ENCODE measurements at regions not wholly inside any gene's neighbourhood (a gene's known extent, or its start where the extent isn't known, plus 50 kb on each side); places are given as distances from the start of the nearest gene placed in this dataset.
"Not testable (repeated sequence)": the region's sequence is repeated elsewhere in the genome, so short reads cannot be mapped to it uniquely, and the experiment has no call there.

- Histone ChIP-seq H3K9me3 (ENCODE audit: control insufficient read depth, insufficient read depth, low read depth, low read length) (peaks cover 96% of the 10 kb centered on the region), H3K4me1 (ENCODE audit: control insufficient read depth, insufficient read depth, low read length) (no peaks in the 10 kb centered on the region), H3K27me3 (ENCODE audit: control insufficient read depth, insufficient read depth, low read length) (no peaks in the 10 kb centered on the region), H3K36me3 (ENCODE audit: control insufficient read depth, insufficient read depth, low read length) (no peaks in the 10 kb centered on the region), H3K9ac (ENCODE audit: low read length) (no peak overlapping the region), H3K4me3 (ENCODE audit: low read depth, low read length) (no peak overlapping the region), H3K27ac (ENCODE audit: low read depth, low read length) (no peak overlapping the region)
Observed at GRCh38 chr7:63045575-63045974, 953.1 kb upstream of the ZNF722 start.

- H3K27me3 ChIP-seq (ENCODE audit: control insufficient read depth, insufficient read depth, low read length) = no peaks in the 10 kb centered on the region
- H3K4me1 ChIP-seq (ENCODE audit: control insufficient read depth, insufficient read depth, low read length) = no peaks in the 10 kb centered on the region
- H3K27ac ChIP-seq (ENCODE audit: low read depth, low read length) = no peak overlapping the region
- H3K9me3 ChIP-seq (ENCODE audit: control insufficient read depth, insufficient read depth, low read depth, low read length) = peaks cover 94% of the 10 kb centered on the region
- no peak overlapping the region for H3K4me3 ChIP-seq (ENCODE audit: low read depth, low read length)
- no peak overlapping the region for H3K9ac ChIP-seq (ENCODE audit: low read length)
- H3K36me3 ChIP-seq (ENCODE audit: control insufficient read depth, insufficient read depth, low read length) = no peaks in the 10 kb centered on the region
Observed at GRCh38 chr7:63046612-63047011, 952.0 kb upstream of the ZNF722 start.

- no peaks in the 10 kb centered on the region for H3K4me1 ChIP-seq (ENCODE audit: control insufficient read depth, insufficient read depth, low read length)
- H3K36me3 ChIP-seq (ENCODE audit: control insufficient read depth, insufficient read depth, low read length) = no peaks in the 10 kb centered on the region
- H3K9me3 ChIP-seq (ENCODE audit: control insufficient read depth, insufficient read depth, low read depth, low read length) = peaks cover 94% of the 10 kb centered on the region
- H3K27me3 ChIP-seq (ENCODE audit: control insufficient read depth, insufficient read depth, low read length) = no peaks in the 10 kb centered on the region
- no peak overlapping the region for H3K27ac ChIP-seq (ENCODE audit: low read depth, low read length)
- no peak overlapping the region for H3K4me3 ChIP-seq (ENCODE audit: low read depth, low read length)
- H3K9ac ChIP-seq (ENCODE audit: low read length) = no peak overlapping the region
Observed at GRCh38 chr7:63047061-63047460, 951.6 kb upstream of the ZNF722 start.

GRCh38 chr7:63047546-63047945 lies 951.1 kb upstream of the ZNF722 start:
- peaks cover 92% of the 10 kb centered on the region for H3K9me3 ChIP-seq (ENCODE audit: control insufficient read depth, insufficient read depth, low read depth, low read length)
- H3K4me1 ChIP-seq (ENCODE audit: control insufficient read depth, insufficient read depth, low read length) = no peaks in the 10 kb centered on the region
- H3K36me3 ChIP-seq (ENCODE audit: control insufficient read depth, insufficient read depth, low read length) = no peaks in the 10 kb centered on the region
- no peak overlapping the region for H3K9ac ChIP-seq (ENCODE audit: low read length)
- H3K27me3 ChIP-seq (ENCODE audit: control insufficient read depth, insufficient read depth, low read length) = no peaks in the 10 kb centered on the region
- H3K27ac ChIP-seq (ENCODE audit: low read depth, low read length) = no peak overlapping the region
- H3K4me3 ChIP-seq (ENCODE audit: low read depth, low read length) = no peak overlapping the region

- Histone ChIP-seq H3K9me3 (ENCODE audit: control insufficient read depth, insufficient read depth, low read depth, low read length) (peaks cover 85% of the 10 kb centered on the region), H3K36me3 (ENCODE audit: control insufficient read depth, insufficient read depth, low read length) (no peaks in the 10 kb centered on the region)
Observed at GRCh38 chr7:63054191-63054661, 944.4 kb upstream of the ZNF722 start.

GRCh38 chr7:63057265-63057664 lies 941.4 kb upstream of the ZNF722 start:
- Histone ChIP-seq H3K9me3 (ENCODE audit: control insufficient read depth, insufficient read depth, low read depth, low read length) (peaks cover 68% of the 10 kb centered on the region), H3K36me3 (ENCODE audit: control insufficient read depth, insufficient read depth, low read length) (no peaks in the 10 kb centered on the region), H3K4me3 (ENCODE audit: low read depth, low read length) (no peak overlapping the region), H3K27ac (ENCODE audit: low read depth, low read length) (no peak overlapping the region), H3K27me3 (ENCODE audit: control insufficient read depth, insufficient read depth, low read length) (no peaks in the 10 kb centered on the region), H3K4me1 (ENCODE audit: control insufficient read depth, insufficient read depth, low read length) (no peaks in the 10 kb centered on the region), H3K9ac (ENCODE audit: low read length) (no peak overlapping the region)

More at GRCh38 chr7:63054191-63054661, 944.4 kb upstream of the ZNF722 start:
- H3K4me3 ChIP-seq (ENCODE audit: low read depth, low read length) = no peak overlapping the region
- no peak overlapping the region for H3K9ac ChIP-seq (ENCODE audit: low read length)
- H3K27me3 ChIP-seq (ENCODE audit: control insufficient read depth, insufficient read depth, low read length) = no peaks in the 10 kb centered on the region
- H3K4me1 ChIP-seq (ENCODE audit: control insufficient read depth, insufficient read depth, low read length) = no peaks in the 10 kb centered on the region
- no peak overlapping the region for H3K27ac ChIP-seq (ENCODE audit: low read depth, low read length)

GRCh38 chr7:63060701-63061100 lies 937.9 kb upstream of the ZNF722 start:
- not testable (repeated sequence) for H3K4me1 ChIP-seq (ENCODE audit: control insufficient read depth, insufficient read depth, low read length); H3K4me3 ChIP-seq (ENCODE audit: low read depth, low read length); H3K9ac ChIP-seq (ENCODE audit: low read length); H3K27ac ChIP-seq (ENCODE audit: low read depth, low read length); H3K27me3 ChIP-seq (ENCODE audit: control insufficient read depth, insufficient read depth, low read length); H3K36me3 ChIP-seq (ENCODE audit: control insufficient read depth, insufficient read depth, low read length)
- peaks cover 51% of the 10 kb centered on the region for H3K9me3 ChIP-seq (ENCODE audit: control insufficient read depth, insufficient read depth, low read depth, low read length)

GRCh38 chr7:63065684-63066083 lies 933.0 kb upstream of the ZNF722 start:
- H3K9me3 ChIP-seq (ENCODE audit: control insufficient read depth, insufficient read depth, low read depth, low read length) = peaks cover 48% of the 10 kb centered on the region
- no peak overlapping the region for H3K9ac ChIP-seq (ENCODE audit: low read length)
- H3K4me1 ChIP-seq (ENCODE audit: control insufficient read depth, insufficient read depth, low read length) = no peaks in the 10 kb centered on the region
- no peaks in the 10 kb centered on the region for H3K27me3 ChIP-seq (ENCODE audit: control insufficient read depth, insufficient read depth, low read length)
- H3K4me3 ChIP-seq (ENCODE audit: low read depth, low read length) = no peak overlapping the region
- H3K27ac ChIP-seq (ENCODE audit: low read depth, low read length) = no peak overlapping the region
- H3K36me3 ChIP-seq (ENCODE audit: control insufficient read depth, insufficient read depth, low read length) = no peaks in the 10 kb centered on the region

- H3K4me3 ChIP-seq (ENCODE audit: low read depth, low read length); H3K36me3 ChIP-seq (ENCODE audit: control insufficient read depth, insufficient read depth, low read length); H3K4me1 ChIP-seq (ENCODE audit: control insufficient read depth, insufficient read depth, low read length); H3K9ac ChIP-seq (ENCODE audit: low read length); H3K27me3 ChIP-seq (ENCODE audit: control insufficient read depth, insufficient read depth, low read length); H3K27ac ChIP-seq (ENCODE audit: low read depth, low read length): not testable (repeated sequence)
- peaks cover 54% of the 10 kb centered on the region for H3K9me3 ChIP-seq (ENCODE audit: control insufficient read depth, insufficient read depth, low read depth, low read length)
Observed at GRCh38 chr7:63066235-63066634, 932.4 kb upstream of the ZNF722 start.

GRCh38 chr7:63067897-63068585 lies 930.6 kb upstream of the ZNF722 start:
- Histone ChIP-seq H3K27ac (ENCODE audit: low read depth, low read length) (no peak overlapping the region), H3K36me3 (ENCODE audit: control insufficient read depth, insufficient read depth, low read length) (no peaks in the 10 kb centered on the region), H3K27me3 (ENCODE audit: control insufficient read depth, insufficient read depth, low read length) (no peaks in the 10 kb centered on the region), H3K4me3 (ENCODE audit: low read depth, low read length) (no peak overlapping the region), H3K9me3 (ENCODE audit: control insufficient read depth, insufficient read depth, low read depth, low read length) (peaks cover 72% of the 10 kb centered on the region), H3K4me1 (ENCODE audit: control insufficient read depth, insufficient read depth, low read length) (no peaks in the 10 kb centered on the region), H3K9ac (ENCODE audit: low read length) (no peak overlapping the region)

- no peaks in the 10 kb centered on the region for H3K27me3 ChIP-seq (ENCODE audit: control insufficient read depth, insufficient read depth, low read length)
- H3K9me3 ChIP-seq (ENCODE audit: control insufficient read depth, insufficient read depth, low read depth, low read length) = peaks cover 86% of the 10 kb centered on the region
- H3K4me1 ChIP-seq (ENCODE audit: control insufficient read depth, insufficient read depth, low read length) = no peaks in the 10 kb centered on the region
- no peak overlapping the region for H3K27ac ChIP-seq (ENCODE audit: low read depth, low read length)
- H3K4me3 ChIP-seq (ENCODE audit: low read depth, low read length) = no peak overlapping the region
- H3K36me3 ChIP-seq (ENCODE audit: control insufficient read depth, insufficient read depth, low read length) = no peaks in the 10 kb centered on the region
- H3K9ac ChIP-seq (ENCODE audit: low read length) = no peak overlapping the region
Observed at GRCh38 chr7:63070696-63071095, 928.0 kb upstream of the ZNF722 start.
